ENCODE measurements at regions not wholly inside any gene's neighbourhood (a gene's known extent, or its start where the extent isn't known, plus 50 kb on each side); places are given as distances from the start of the nearest gene placed in this dataset.

- DNase-seq, result no peak
Measured at GRCh38 chr19:32232449-32232848, 113.0 kb upstream of the ZNF507 start.

GRCh38 chr19:32233091-32233490 lies 112.3 kb upstream of the ZNF507 start:
- DNase-seq, result no peak

GRCh38 chr19:32233885-32234284 lies 111.5 kb upstream of the ZNF507 start:
- no peak for DNase-seq

GRCh38 chr19:32234663-32235217 lies 110.7 kb upstream of the ZNF507 start:
- no peak for DNase-seq

- DNase-seq, result no peak
Measured at GRCh38 chr19:32238076-32238475, 107.3 kb upstream of the ZNF507 start.

- DNase-seq, result no peak
Measured at GRCh38 chr19:32240316-32240715, 105.1 kb upstream of the ZNF507 start.

GRCh38 chr19:32241306-32241705 lies 104.1 kb upstream of the ZNF507 start:
- DNase-seq, result no peak

GRCh38 chr19:32241932-32242710 lies 103.3 kb upstream of the ZNF507 start:
- DNase-seq, result no peak

GRCh38 chr19:32246006-32246405 lies 99.4 kb upstream of the ZNF507 start:
- no peak for DNase-seq

GRCh38 chr19:32251634-32252332 lies 93.6 kb upstream of the ZNF507 start:
- DNase-seq, result peak; percentile 37

- no peak for DNase-seq
Measured at GRCh38 chr19:32252333-32252669, 93.1 kb upstream of the ZNF507 start.

GRCh38 chr19:32253683-32254508 lies 91.5 kb upstream of the ZNF507 start:
- no peak for DNase-seq

GRCh38 chr19:32254509-32254890 lies 90.9 kb upstream of the ZNF507 start:
- DNase-seq, result no peak

- DNase-seq, result peak; percentile 43
Measured at GRCh38 chr19:32255536-32256295, 89.7 kb upstream of the ZNF507 start.

GRCh38 chr19:32256341-32256975 lies 89.0 kb upstream of the ZNF507 start:
- no peak for DNase-seq

- no peak for DNase-seq
Measured at GRCh38 chr19:32257326-32258073, 87.9 kb upstream of the ZNF507 start.

- DNase-seq, result no peak
Measured at GRCh38 chr19:32258167-32258566, 87.2 kb upstream of the ZNF507 start.

GRCh38 chr19:32264568-32264967 lies 80.8 kb upstream of the ZNF507 start:
- no peak for DNase-seq

- no peak for DNase-seq
Measured at GRCh38 chr19:32265995-32266394, 79.4 kb upstream of the ZNF507 start.

- no peak for DNase-seq
Measured at GRCh38 chr19:32266460-32266859, 79.0 kb upstream of the ZNF507 start.

- no peak for DNase-seq
Measured at GRCh38 chr19:32268381-32268780, 77.0 kb upstream of the ZNF507 start.

Measured in activated CD8-positive, alpha-beta memory T cell treated with anti-CD3 and anti-CD28 coated beads for 24 hours (primary cell).